GM18498 (cell line): ENCODE measurements at regions not wholly inside any gene's neighbourhood (a gene's known extent, or its start where the extent isn't known, plus 50 kb on each side); places are given as distances from the start of the nearest gene placed in this dataset.

Experiments
- ATAC-seq: cut with Tn5 transposase; IDR thresholded peaks from one replicate; pipeline ENCODE4 v1.9.1; 2021; ENCODE audit warnings: mild to moderate bottlenecking, moderate library complexity; ENCODE audit not compliant: unreplicated experiment

- ATAC-seq = no peak
Observed at GRCh38 chr1:235925016-235925415, 58.3 kb upstream of the LYST start.

- no peak for ATAC-seq
Observed at GRCh38 chr1:235923466-235924021, 56.8 kb upstream of the LYST start.

- no peak for ATAC-seq
Observed at GRCh38 chr1:235920596-235921375, 54.1 kb upstream of the LYST start.

GRCh38 chr1:235919833-235920441 lies 53.2 kb upstream of the LYST start:
- no peak for ATAC-seq

DNA sequence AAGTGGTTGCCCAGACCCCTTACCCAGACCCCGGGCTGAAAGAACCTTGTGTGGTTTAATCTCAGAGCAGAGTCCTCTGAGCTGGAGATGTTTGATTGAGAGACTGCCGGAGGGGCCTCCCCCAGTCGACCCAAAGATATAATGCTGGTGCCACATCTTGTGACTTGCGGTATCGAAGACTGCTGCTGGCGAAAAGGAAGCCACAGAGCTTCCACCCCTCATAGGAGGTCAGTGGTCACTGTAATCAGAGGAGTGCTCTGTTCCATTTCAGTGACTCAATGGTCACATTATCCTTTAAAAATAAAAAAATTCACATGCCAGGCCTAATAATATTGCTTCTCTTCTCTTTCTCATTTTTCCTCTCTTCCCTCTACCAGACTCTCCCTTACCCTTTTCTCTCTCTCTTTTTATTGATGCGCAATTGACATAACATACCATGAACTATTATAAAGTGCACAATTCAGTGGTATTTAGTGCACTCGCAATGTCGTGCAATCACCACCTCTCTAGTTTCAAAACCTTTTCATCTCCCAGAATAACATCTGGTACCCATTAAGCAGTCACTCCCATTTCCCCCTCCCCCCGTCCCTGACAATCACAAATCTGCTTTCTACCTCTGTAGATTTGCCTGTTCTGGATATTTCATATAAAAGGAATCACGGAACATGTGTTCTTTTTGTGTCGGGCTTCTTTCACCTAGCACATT lies 52.6 kb upstream of the LYST start:
- no peak for ATAC-seq

GRCh38 chr1:235918465-235918864 lies 51.8 kb upstream of the LYST start:
- ATAC-seq = no peak

- no peak for ATAC-seq
Observed at GRCh38 chr1:235918032-235918431, 51.3 kb upstream of the LYST start.

DNA sequence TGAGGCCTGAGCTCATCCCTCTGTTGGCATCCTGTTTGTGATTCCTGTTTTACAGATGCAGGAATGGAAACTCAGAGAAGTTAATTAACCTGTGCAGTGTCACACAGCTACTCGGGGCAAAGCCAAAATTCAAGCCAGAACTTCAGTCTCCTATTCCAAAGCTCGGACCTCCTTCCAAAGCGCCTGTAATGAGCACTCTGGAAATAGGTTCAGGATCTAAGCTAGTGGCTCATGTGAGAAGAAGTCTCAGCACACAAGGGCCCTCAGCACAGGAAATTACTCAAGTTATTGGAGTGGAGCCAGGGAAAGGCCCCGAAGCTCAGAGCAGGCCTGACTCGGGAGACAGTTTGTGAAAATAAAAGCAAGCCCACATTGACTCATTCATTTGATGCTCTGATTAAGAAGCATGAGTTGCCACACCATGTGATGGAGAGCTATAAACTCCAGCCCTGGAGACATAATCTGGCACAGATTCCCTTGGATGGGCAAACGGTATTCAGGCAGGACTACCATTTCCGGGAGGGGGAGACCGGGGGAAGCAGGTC lies 50.6 kb upstream of the LYST start:
- ATAC-seq = peak; percentile 85
